K562 (cell line): ENCODE measurements at regions not wholly inside any gene's neighbourhood (a gene's known extent, or its start where the extent isn't known, plus 50 kb on each side); places are given as distances from the start of the nearest gene placed in this dataset.

ENCODE experiments used
- ATF6 ChIP-seq: sonication (generic); formaldehyde crosslinking; IDR thresholded peaks from 2 replicates; pipeline ENCODE4 v1.4.0; 2020; ENCODE audit warnings: mild to moderate bottlenecking, missing genetic modification reagents
- SMARCE1 ChIP-seq: fragments of 450-650 bp; IDR thresholded peaks from 2 replicates; pipeline ENCODE4 v1.7.1; 2016; ENCODE audit warnings: mild to moderate bottlenecking
- SREBF1 ChIP-seq: fragments of 150-350 bp; IDR thresholded peaks from 2 replicates; pipeline ENCODE4 v1.6.1; 2014; ENCODE audit warnings: antibody characterized with exemption, low read depth, low read length, borderline replicate concordance
- TGIF2 ChIP-seq: sonication (generic); formaldehyde crosslinking; IDR thresholded peaks from 2 replicates; pipeline ENCODE4 v1.8.1; 2022; ENCODE audit warnings: mild to moderate bottlenecking, missing genetic modification reagents, moderate library complexity
- YBX1 ChIP-seq: fragments of 450-650 bp; IDR thresholded peaks from 2 replicates; pipeline ENCODE4 v1.7.1; 2016; ENCODE audit warnings: mild to moderate bottlenecking
- ZBTB12 ChIP-seq: fragments of 250-450 bp; sonication (Bioruptor Pico); IDR thresholded peaks from 2 replicates; pipeline ENCODE4 v1.4.0; 2020
- ZNF133 ChIP-seq: fragments of 250-450 bp; sonication (Bioruptor Pico); IDR thresholded peaks from 2 replicates; pipeline ENCODE4 v1.4.0; 2020; ENCODE audit warnings: mild to moderate bottlenecking
- ZNF217 ChIP-seq: sonication (generic); formaldehyde crosslinking; IDR thresholded peaks from 2 replicates; pipeline ENCODE4 v1.8.0; 2022; ENCODE audit warnings: mild to moderate bottlenecking, missing genetic modification reagents
- ZNF785 ChIP-seq: fragments of 250-450 bp; sonication (Bioruptor Pico); IDR thresholded peaks from 2 replicates; pipeline ENCODE4 v1.4.0; 2020; ENCODE audit warnings: mild to moderate bottlenecking
- TF ChIP-seq, protein P1 (sequence below): fragments of 250-450 bp; sonication (Bioruptor Pico); IDR thresholded peaks from 2 replicates; pipeline ENCODE4 v1.8.0; 2022; ENCODE audit warnings: moderate library complexity, mild to moderate bottlenecking, inconsistent platforms

DNA sequence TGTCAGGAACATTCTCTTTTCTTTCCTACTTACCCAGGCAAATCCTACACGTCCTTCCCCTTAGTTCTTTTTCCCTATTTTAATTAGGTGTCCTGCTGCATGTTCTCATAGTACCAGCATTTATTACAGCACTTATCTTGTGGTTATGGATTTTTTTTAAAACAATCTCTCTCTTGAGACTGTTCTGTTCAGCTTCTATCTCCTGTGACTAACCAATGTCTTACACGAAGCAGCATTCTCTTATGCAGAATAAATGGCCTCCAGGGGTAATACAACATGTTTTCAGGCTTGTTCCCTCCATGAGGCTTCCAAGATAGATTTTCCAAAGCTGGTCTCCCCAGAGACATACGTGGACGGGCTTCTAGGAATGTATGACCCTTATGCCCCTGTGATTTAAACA lies 1096.1 kb upstream of the CELF2 start (continued):
- TF ChIP-seq TGIF2 (no peak), SREBF1 (no peak), ZNF133 (no peak), ZBTB12 (CRISPR knock-in tag) (no peak), ZNF785 (CRISPR knock-in tag) (no peak), YBX1 (no peak), ZNF217 (CRISPR knock-in tag) (no peak), SMARCE1 (no peak), ATF6 (CRISPR knock-in tag) (no peak)
- TF ChIP-seq, protein P1, sequence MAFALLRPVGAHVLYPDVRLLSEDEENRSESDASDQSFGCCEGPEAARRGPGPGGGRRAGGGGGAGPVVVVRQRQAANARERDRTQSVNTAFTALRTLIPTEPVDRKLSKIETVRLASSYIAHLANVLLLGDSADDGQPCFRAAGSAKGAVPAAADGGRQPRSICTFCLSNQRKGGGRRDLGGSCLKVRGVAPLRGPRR (CRISPR knock-in tag), result no peak
